ENCODE measurements at regions not wholly inside any gene's neighbourhood (a gene's known extent, or its start where the extent isn't known, plus 50 kb on each side); places are given as distances from the start of the nearest gene placed in this dataset.

DNA sequence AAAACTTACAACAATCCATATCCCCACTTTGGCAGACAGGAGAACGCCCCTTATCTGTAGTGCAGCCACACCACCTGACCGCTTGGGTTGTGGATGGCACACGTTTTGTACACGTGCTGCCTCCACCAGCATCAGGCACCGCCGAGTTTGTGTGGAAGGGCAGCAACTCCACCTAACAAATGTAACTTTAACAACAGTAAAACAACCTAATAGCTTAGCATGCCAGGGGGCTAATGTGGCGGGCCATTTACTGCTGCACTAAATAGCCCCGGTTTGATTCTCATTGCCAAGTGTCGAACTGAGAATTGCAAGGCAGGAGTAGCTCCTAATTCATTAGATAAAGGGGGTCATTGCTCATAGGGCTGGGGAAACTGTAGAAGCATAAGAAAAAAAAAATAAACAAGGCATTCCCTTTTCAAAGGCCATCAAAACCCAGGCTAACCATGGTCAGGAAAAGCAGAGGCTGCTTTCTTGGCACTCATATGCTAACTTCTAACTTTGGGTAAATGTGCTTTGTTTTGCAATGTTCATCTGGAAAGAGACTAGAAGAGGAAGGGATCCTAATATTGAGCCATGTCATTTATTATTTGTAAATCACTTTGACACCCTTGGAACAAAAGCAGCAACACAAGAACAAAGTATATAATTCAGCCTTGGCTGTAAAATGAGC, 279.7 kb upstream of the SOX5 start:
- DNase-seq (ENCODE audit: low read depth), result no peak

- no peak for DNase-seq (ENCODE audit: low read depth)
These were observed 278.9 kb upstream of the SOX5 start for GRCh38 chr12:24228371-24228770.

GRCh38 chr12:24227551-24227950, 278.1 kb upstream of the SOX5 start:
- DNase-seq (ENCODE audit: low read depth), result no peak

DNA sequence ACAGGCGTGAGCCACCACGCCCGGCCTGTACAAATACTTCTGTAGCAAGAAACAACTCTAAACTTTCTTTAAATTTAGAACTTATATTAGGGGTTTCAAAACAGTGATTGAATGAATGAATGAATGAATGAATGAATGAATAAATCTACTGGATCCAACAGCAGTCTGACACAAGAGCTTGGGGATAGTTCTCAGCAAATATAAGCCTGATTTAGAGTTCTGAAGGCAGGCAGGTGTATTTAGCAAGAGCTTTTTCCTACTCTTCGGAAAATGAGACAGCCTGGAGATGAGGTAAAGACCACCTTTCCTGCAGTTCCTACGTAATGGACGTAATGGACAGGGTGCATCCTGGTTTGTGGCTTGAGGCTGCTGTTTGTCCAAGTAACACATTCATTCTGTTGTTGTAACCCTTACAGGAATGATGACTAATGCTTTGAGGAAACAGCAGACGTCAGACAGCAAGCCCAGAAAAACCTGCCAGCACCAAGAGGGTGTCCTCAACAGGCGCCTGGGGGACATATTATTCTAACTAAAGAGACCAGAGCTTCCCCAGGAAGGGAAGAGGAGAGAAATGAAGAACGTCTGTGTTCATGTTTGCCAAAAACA, 277.4 kb upstream of the SOX5 start:
- DNase-seq (ENCODE audit: low read depth), result peak; percentile 19

DNA sequence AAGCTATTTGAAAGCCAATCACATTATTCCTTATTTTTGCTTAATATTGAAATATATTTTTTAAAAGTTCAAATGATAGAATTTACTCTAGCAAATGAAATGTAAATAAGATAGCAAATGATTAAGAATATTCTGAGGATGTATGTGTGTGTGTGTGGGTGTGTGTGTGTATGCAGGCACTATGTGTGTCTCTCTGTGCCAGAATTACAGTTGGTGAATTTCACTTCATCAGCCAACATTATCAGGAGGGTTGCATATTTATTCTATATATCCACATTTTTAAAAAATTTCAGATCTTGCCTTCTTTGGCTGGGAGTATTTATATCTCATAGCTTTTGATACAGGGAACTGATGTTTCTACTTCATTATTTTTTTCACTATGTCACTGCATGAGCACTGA, 274.9 kb upstream of the SOX5 start:
- no peak for DNase-seq (ENCODE audit: low read depth)

DNA sequence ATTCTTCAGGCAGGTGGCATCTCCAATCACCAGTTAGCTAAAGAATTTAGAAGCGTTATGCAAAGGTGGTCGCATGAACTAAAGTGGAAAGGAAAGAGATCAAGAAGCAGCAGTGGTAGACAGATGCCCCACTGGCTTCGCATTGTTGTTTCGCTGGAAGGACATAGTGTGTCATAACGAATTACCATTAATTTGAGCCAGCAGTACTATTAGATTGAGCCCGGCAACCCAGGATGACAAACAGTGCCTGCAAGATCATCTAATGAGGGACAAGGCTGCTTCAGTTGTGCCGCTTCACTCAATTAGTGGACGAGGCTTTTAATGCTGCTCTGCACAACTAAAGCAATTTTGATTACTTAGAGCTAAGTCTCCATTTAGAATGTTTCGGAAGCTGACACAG, 274.5 kb upstream of the SOX5 start:
- DNase-seq (ENCODE audit: low read depth), result no peak

- peak; percentile 21 for DNase-seq (ENCODE audit: low read depth)
These were observed 273.5 kb upstream of the SOX5 start for GRCh38 chr12:24222968-24223367.

- DNase-seq (ENCODE audit: low read depth), result no peak
These were observed 263.0 kb upstream of the SOX5 start for GRCh38 chr12:24212496-24212895.

GRCh38 chr12:24206621-24207020, 257.2 kb upstream of the SOX5 start:
- no peak for DNase-seq (ENCODE audit: low read depth)

GRCh38 chr12:24201258-24201970, 251.9 kb upstream of the SOX5 start:
- DNase-seq (ENCODE audit: low read depth), result no peak

DNA sequence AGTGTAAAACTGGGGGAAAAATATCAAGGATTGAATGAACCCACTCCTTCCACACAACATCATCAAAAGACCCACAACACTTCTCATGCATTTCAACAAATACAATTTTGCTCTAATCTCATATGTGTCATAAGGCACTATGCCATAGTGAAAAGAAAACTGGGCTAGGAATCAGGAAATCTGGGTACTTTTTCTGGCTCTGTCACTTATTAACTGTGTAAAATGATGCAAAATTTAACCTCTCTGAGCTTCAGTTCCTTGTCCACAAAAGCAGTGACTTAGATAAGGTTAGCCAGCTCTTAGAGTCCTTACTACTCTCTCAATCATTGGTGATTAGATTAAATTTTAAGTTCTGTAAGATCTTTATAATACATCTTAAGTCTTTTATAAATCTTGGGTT, 250.5 kb upstream of the SOX5 start:
- no peak for DNase-seq (ENCODE audit: low read depth)

GRCh38 chr12:24198936-24199671, 249.6 kb upstream of the SOX5 start:
- DNase-seq (ENCODE audit: low read depth), result no peak

- no peak for DNase-seq (ENCODE audit: low read depth)
These were observed 248.6 kb upstream of the SOX5 start for GRCh38 chr12:24198070-24198469.

- DNase-seq (ENCODE audit: low read depth), result no peak
These were observed 248.1 kb upstream of the SOX5 start for GRCh38 chr12:24197532-24197931.

DNA sequence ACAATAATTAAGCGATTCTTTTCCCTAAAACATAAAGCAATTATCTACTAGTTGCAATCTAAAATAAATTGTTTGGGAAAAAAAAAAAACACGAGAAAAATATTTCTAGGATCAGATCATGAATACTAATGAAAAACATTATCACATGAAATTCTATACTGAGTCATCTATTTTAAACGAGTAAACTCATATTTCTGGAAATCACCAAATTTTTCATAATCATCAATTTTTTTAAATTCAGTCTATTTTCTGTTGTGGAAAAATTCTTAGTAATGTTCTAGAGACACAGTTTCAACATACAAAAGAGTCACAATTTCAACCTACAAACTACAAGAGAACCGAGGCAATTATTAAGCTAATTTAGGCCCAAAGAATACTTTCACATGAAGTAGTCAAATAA, 245.6 kb upstream of the SOX5 start:
- no peak for DNase-seq (ENCODE audit: low read depth)

DNA sequence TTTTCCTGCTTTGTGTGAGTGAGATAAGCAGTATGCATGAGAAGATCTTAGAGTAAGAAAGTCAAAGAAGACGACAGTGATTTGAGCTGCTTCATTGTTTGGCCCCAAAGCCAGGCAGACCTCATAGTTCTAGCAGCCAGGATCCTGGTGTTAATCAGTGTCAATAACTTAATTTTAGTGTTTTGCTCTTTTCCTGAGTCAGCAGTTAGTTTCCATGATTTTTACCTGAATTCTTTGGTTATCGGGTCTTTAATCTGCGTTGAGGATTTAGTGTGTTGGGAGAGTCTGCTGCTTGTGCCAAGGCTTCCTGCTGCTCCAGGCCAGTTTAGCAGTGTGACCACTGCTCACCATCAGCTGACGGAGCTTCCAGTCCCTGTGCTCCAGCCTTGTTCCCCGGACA, 241.6 kb upstream of the SOX5 start:
- no peak for DNase-seq (ENCODE audit: low read depth)

DNA sequence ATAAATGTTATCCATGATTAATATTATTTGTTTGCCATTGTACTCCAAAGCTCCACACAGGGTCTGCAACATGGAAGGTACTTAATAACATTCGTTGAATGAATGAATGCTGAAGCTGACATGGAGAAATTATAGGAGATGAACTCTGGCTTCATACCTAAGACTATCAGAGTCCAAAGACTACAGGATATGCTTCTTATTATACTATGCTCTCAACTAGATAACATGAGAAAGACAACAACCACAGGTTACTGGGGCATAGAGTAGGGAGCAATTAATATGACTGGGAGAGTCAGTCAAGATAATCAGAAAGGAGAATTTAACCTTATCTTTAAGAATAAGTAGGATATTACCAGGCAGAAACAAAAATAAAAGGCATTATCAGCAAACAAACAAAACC, 236.3 kb upstream of the SOX5 start:
- DNase-seq (ENCODE audit: low read depth), result no peak

- DNase-seq (ENCODE audit: low read depth), result no peak
These were observed 228.4 kb upstream of the SOX5 start for GRCh38 chr12:24177889-24178288.

GRCh38 chr12:24175929-24176328, 226.5 kb upstream of the SOX5 start:
- DNase-seq (ENCODE audit: low read depth), result no peak

DNA sequence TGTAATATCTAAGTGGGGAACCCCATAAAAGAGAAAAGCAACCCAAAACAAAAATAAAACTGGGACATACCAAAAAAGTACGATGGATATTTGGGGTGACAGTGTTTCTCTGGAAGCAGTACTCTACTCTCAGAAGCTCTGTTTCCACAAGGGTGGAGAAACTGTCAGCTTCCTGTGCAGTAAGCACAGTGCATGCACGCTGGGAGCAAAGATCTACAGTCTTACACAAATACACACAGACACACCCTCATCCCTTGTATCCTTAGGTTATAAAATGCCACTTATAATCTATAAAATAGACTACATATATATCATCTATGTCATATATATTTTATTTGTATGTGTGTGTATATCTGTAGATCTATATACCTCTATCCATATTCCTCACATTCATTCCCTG, 225.8 kb upstream of the SOX5 start:
- no peak for DNase-seq (ENCODE audit: low read depth)

DNA sequence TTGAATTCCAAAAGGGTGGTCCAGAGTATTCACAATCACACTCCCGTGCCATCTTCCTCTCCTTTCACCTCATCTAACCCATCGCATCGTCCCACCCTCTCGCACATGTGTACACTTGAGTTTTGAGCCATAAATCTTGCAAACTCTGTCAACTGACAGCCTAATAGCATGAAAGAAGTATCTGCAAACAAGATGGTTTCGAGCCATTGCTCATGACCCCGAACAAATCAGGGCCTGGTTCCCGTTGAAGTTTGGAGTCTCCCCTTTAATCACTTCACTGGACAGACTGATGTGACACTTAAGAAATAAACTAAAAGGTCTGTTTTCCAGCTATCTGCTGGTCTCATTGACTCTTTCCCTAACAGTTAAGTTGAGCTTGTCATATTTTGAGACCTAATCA, 223.6 kb upstream of the SOX5 start:
- no peak for DNase-seq (ENCODE audit: low read depth)

DNA sequence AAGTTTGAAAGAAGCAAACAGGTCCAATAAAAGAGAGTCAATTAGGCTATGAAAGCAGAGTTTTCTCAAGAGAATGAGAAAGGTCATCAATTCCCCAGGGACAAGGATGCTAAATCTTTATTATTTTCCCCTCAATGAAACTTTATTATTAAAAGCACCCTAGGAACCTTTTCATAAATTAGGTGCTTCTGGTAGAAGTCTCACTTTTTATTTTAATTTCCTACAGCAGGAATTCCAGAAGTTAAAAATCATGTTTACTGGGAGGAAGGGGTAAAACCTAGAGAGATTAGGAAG, 223.2 kb upstream of the SOX5 start:
- no peak for DNase-seq (ENCODE audit: low read depth)

Measured in LHCN-M2 (cell line).